H9 (cell line): ENCODE measurements at regions not wholly inside any gene's neighbourhood (a gene's known extent, or its start where the extent isn't known, plus 50 kb on each side); places are given as distances from the start of the nearest gene placed in this dataset.

ENCODE experiments used
- DNase-seq: peaks from one replicate; pipeline ENCODE4 v3.0.0-alpha.2; 2017
- H2AFZ ChIP-seq: one replicate; pipeline ENCODE4 v1.6.1; 2013; ENCODE audit warnings: mild to moderate bottlenecking, low read length, control low read depth, moderate library complexity
- H2AK5ac ChIP-seq: 2 replicates; pipeline ENCODE4 v1.6.1; 2013; ENCODE audit warnings: low read length, control low read depth, mixed read lengths; ENCODE audit not compliant: insufficient read length
- H2BK120ac ChIP-seq: one replicate; pipeline ENCODE4 v1.6.1; 2013; ENCODE audit warnings: low read depth, mild to moderate bottlenecking, low read length, control low read depth, inconsistent platforms; ENCODE audit not compliant: poor library complexity, severe bottlenecking
- H2BK12ac ChIP-seq: 2 replicates; pipeline ENCODE4 v1.6.1; 2013; ENCODE audit warnings: low read length, control low read depth, mixed read lengths, low read depth; ENCODE audit not compliant: insufficient read length
- H2BK15ac ChIP-seq: 2 replicates; pipeline ENCODE4 v1.6.1; 2013; ENCODE audit warnings: low read depth, low read length, control low read depth
- H2BK20ac ChIP-seq: one replicate; pipeline ENCODE4 v1.6.1; 2013; ENCODE audit warnings: low read depth, mild to moderate bottlenecking, low read length, control low read depth, inconsistent platforms; ENCODE audit not compliant: poor library complexity, severe bottlenecking
- H2BK5ac ChIP-seq: 2 replicates; pipeline ENCODE4 v1.6.1; 2013; ENCODE audit warnings: low read length, control low read depth, mixed read lengths; ENCODE audit not compliant: insufficient read length
- H3K14ac ChIP-seq: 2 replicates; pipeline ENCODE4 v1.6.1; 2013; ENCODE audit warnings: low read length, control low read depth; ENCODE audit not compliant: insufficient read depth
- H3K18ac ChIP-seq: 2 replicates; pipeline ENCODE4 v1.6.1; 2013; ENCODE audit warnings: low read depth, mild to moderate bottlenecking, mixed read lengths, low read length, control low read depth; ENCODE audit not compliant: insufficient read length
- H3K23ac ChIP-seq: 2 replicates; pipeline ENCODE4 v1.6.1; 2013; ENCODE audit warnings: low read length, control low read depth, mixed read lengths, low read depth; ENCODE audit not compliant: insufficient read length
- H3K23me2 ChIP-seq: 2 replicates; pipeline ENCODE4 v1.6.1; 2013; ENCODE audit warnings: low read depth, mild to moderate bottlenecking, mixed read lengths, low read length, control low read depth; ENCODE audit not compliant: insufficient read length, poor library complexity, severe bottlenecking
- H3K27ac ChIP-seq: 2 replicates; pipeline ENCODE4 v1.5.1; 2013; ENCODE audit warnings: low read length, control low read depth, mixed read lengths, low read depth; ENCODE audit not compliant: insufficient read length
- H3K27me3 ChIP-seq: 2 replicates; pipeline ENCODE4 v1.6.1; 2013; ENCODE audit warnings: low read length, control low read depth, inconsistent platforms; ENCODE audit not compliant: insufficient read depth
- H3K4ac ChIP-seq: 2 replicates; pipeline ENCODE4 v1.6.1; 2013; ENCODE audit warnings: low read depth, mild to moderate bottlenecking, control low read depth, inconsistent platforms, low read length, moderate library complexity
- H3K4me1 ChIP-seq: 2 replicates; pipeline ENCODE4 v1.6.1; 2013; ENCODE audit warnings: low read length, control low read depth, inconsistent platforms; ENCODE audit not compliant: insufficient read depth
- H3K4me2 ChIP-seq: 2 replicates; pipeline ENCODE4 v1.6.1; 2013; ENCODE audit warnings: low read length, control low read depth, mixed read lengths; ENCODE audit not compliant: insufficient read length, insufficient read depth
- H3K56ac ChIP-seq: 2 replicates; pipeline ENCODE4 v1.6.1; 2013; ENCODE audit warnings: low read depth, mild to moderate bottlenecking, mixed read lengths, low read length, control low read depth; ENCODE audit not compliant: insufficient read length
- H3K79me1 ChIP-seq: 2 replicates; pipeline ENCODE4 v1.6.1; 2013; ENCODE audit warnings: low read depth, mild to moderate bottlenecking, moderate library complexity, low read length, control low read depth, inconsistent platforms; ENCODE audit not compliant: insufficient read depth, poor library complexity, severe bottlenecking
- H3K79me2 ChIP-seq: 2 replicates; pipeline ENCODE4 v1.6.1; 2013; ENCODE audit warnings: low read length, control low read depth, inconsistent platforms; ENCODE audit not compliant: insufficient read depth
- H3K9ac ChIP-seq: 2 replicates; pipeline ENCODE4 v1.6.1; 2013; ENCODE audit warnings: low read length, control low read depth, mixed read lengths; ENCODE audit not compliant: insufficient read length; ENCODE audit errors: extremely low read depth
- H3K9me3 ChIP-seq: one replicate; pipeline ENCODE4 v1.6.1; 2013; ENCODE audit warnings: low read depth, low read length, inconsistent platforms; ENCODE audit not compliant: control insufficient read depth
- H3T11ph ChIP-seq: one replicate; pipeline ENCODE4 v1.6.1; 2013; ENCODE audit warnings: mild to moderate bottlenecking, low read length, control low read depth, inconsistent platforms
- H4K20me1 ChIP-seq: one replicate; pipeline ENCODE4 v1.6.1; 2013; ENCODE audit not compliant: control insufficient read depth, insufficient read length, insufficient read depth
- H4K5ac ChIP-seq: 2 replicates; pipeline ENCODE4 v1.6.1; 2013; ENCODE audit warnings: low read depth, mild to moderate bottlenecking, mixed read lengths, low read length, control low read depth; ENCODE audit not compliant: insufficient read length
- H4K8ac ChIP-seq: replicated peaks from 2 replicates; pipeline ENCODE4 v1.6.1; 2013; ENCODE audit warnings: low read length, control low read depth, mixed read lengths, low read depth; ENCODE audit not compliant: insufficient read length
- H4K91ac ChIP-seq: 2 replicates; pipeline ENCODE4 v1.6.1; 2013; ENCODE audit warnings: low read depth, mild to moderate bottlenecking, moderate library complexity, mixed read lengths, low read length, control low read depth; ENCODE audit not compliant: insufficient read length
- H3K27ac Mint-ChIP-seq, 3 experiments: 2 replicates in 2 of 3; 3 replicates in 1 of 3; pipeline ENCODE4 v1.8.0; 2020 to 2021; ENCODE audit warnings: mixed read lengths in 3 of 3, mild to moderate bottlenecking in 1 of 3, moderate library complexity in 1 of 3
- H3K27me3 Mint-ChIP-seq: 2 replicates; pipeline ENCODE4 v1.8.0; 2021; ENCODE audit warnings: low read depth, mild to moderate bottlenecking, moderate library complexity, mixed read lengths
- H3K36me3 Mint-ChIP-seq, 3 experiments: 2 replicates in 2 of 3; 3 replicates in 1 of 3; pipeline ENCODE4 v1.8.0; 2020 to 2021; ENCODE audit warnings: low read depth in 3 of 3, mixed read lengths in 3 of 3; ENCODE audit not compliant: insufficient read depth in 1 of 3
- H3K4me1 Mint-ChIP-seq, 2 experiments: 2 replicates each; pipeline ENCODE4 v1.8.0; 2020; ENCODE audit warnings: mixed read lengths in 2 of 2
- H3K4me3 Mint-ChIP-seq, 2 experiments: 2 replicates in 1 of 2; 3 replicates in 1 of 2; pipeline ENCODE4 v1.8.0; 2020 to 2021; ENCODE audit warnings: mild to moderate bottlenecking in 2 of 2, mixed read lengths in 2 of 2, moderate library complexity in 1 of 2
- H3K9me3 Mint-ChIP-seq, 2 experiments: 2 replicates in 1 of 2; 3 replicates in 1 of 2; pipeline ENCODE4 v1.8.0; 2020; ENCODE audit warnings: mild to moderate bottlenecking in 2 of 2, mixed read lengths in 2 of 2, moderate library complexity in 1 of 2
- CTCF ChIP-seq: fragments of 200-600 bp; sonication (generic); conservative IDR thresholded peaks from 3 replicates; pipeline ENCODE4 v1.8.0; 2021; ENCODE audit warnings: antibody characterized with exemption, mild to moderate bottlenecking
- WGBS: extraction: QIAGEN DNeasy Blood & Tissue Kit; methylation state at CpG from one replicate; pipeline ENCODE4 v1.1.7; 2013; ENCODE audit warnings: missing lambda C conversion rate, low lambda C conversion rate, mixed read lengths; ENCODE audit not compliant: insufficient read length; ENCODE audit errors: extremely low coverage; 5-methylcytosine and 5-hydroxymethylcytosine counted together

GRCh38 chr5:68457285-68457684 lies 241.7 kb downstream of the PIK3R1 start:
- peaks cover 0 to 15% (median 8%) of the 10 kb centered on the region in 3 experiments; a peak in 5 of 7 replicates for H3K36me3 Mint-ChIP-seq
- no peak overlapping the region for H3K14ac ChIP-seq
- H4K8ac ChIP-seq: no peak overlapping the region
- H2BK20ac ChIP-seq: no peak overlapping the region
- no peak overlapping the region for H3T11ph ChIP-seq
- H3K9me3 ChIP-seq: no peaks in the 10 kb centered on the region
- no peak overlapping the region for H3K4me2 ChIP-seq
- H3K4ac ChIP-seq: no peak overlapping the region
- H2AFZ ChIP-seq: no peak overlapping the region
- no peaks in the 10 kb centered on the region for H3K27me3 ChIP-seq
- DNase-seq: no peak
- H2BK120ac ChIP-seq: no peak overlapping the region
- no CpG with 5 or more reads among the region's 8 CpGs for WGBS
- TF ChIP-seq CTCF: no peak
- no peak overlapping the region for H2BK15ac ChIP-seq
- no peak overlapping the region for H3K56ac ChIP-seq
- H3K79me1 ChIP-seq: no peaks in the 10 kb centered on the region
- H2BK5ac ChIP-seq: no peak overlapping the region
- no peaks in the 10 kb centered on the region for H3K27me3 Mint-ChIP-seq
- no peak overlapping the region for H3K23ac ChIP-seq
- H4K20me1 ChIP-seq: no peaks in the 10 kb centered on the region
- H3K4me1 ChIP-seq: no peaks in the 10 kb centered on the region
- no peak overlapping the region for H3K9ac ChIP-seq
- H3K4me3 Mint-ChIP-seq: no peak overlapping the region
- H2BK12ac ChIP-seq: no peak overlapping the region
- H2AK5ac ChIP-seq: no peak overlapping the region
- no peak overlapping the region for H3K18ac ChIP-seq
- H4K91ac ChIP-seq: no peak overlapping the region
- no peaks in the 10 kb centered on the region for H3K23me2 ChIP-seq
- no peak overlapping the region for H4K5ac ChIP-seq
- H3K79me2 ChIP-seq: no peaks in the 10 kb centered on the region
- H3K27ac Mint-ChIP-seq: no peak overlapping the region
- peaks cover 10 to 15% of the 10 kb centered on the region in 2 experiments for H3K9me3 Mint-ChIP-seq
- H3K27ac ChIP-seq: no peak overlapping the region
- peaks cover 23 to 27% of the 10 kb centered on the region in 2 experiments for H3K4me1 Mint-ChIP-seq
